ENCODE measurements at regions not wholly inside any gene's neighbourhood (a gene's known extent, or its start where the extent isn't known, plus 50 kb on each side); places are given as distances from the start of the nearest gene placed in this dataset.

DNA sequence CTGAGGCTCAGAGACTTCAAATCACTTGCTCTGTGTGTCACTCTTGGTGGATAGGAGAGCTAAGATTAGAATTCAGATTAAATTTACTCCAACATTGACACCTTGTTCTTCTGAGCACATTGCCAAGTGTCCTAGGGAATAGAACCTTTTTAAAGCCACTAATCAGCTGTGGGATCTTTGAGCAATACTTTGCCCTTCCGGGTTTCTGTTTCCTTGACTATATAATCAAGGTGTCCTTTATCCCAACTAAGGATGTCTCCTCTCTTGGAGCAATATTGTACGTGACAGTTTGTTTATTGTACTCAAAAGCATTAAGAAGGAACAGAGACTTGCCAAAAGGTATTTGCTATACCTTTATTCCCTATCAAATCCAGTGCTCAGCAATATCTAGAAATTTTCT is 170.9 kb upstream of the CADPS start:
- H3K4me3 Mint-ChIP-seq = no peak overlapping the region
- ChIA-PET CTCF (no interaction called here), POLR2A (no interaction called here)
- peaks cover 25% of the 10 kb centered on the region for H3K4me1 Mint-ChIP-seq
- TF ChIP-seq, protein P1, sequence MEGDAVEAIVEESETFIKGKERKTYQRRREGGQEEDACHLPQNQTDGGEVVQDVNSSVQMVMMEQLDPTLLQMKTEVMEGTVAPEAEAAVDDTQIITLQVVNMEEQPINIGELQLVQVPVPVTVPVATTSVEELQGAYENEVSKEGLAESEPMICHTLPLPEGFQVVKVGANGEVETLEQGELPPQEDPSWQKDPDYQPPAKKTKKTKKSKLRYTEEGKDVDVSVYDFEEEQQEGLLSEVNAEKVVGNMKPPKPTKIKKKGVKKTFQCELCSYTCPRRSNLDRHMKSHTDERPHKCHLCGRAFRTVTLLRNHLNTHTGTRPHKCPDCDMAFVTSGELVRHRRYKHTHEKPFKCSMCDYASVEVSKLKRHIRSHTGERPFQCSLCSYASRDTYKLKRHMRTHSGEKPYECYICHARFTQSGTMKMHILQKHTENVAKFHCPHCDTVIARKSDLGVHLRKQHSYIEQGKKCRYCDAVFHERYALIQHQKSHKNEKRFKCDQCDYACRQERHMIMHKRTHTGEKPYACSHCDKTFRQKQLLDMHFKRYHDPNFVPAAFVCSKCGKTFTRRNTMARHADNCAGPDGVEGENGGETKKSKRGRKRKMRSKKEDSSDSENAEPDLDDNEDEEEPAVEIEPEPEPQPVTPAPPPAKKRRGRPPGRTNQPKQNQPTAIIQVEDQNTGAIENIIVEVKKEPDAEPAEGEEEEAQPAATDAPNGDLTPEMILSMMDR (IDR thresholded peaks at IDR 0.05) = no peak
- DNase-seq = no peak
- H3K9me3 Mint-ChIP-seq = peaks cover 11% of the 10 kb centered on the region
- no peak for ATAC-seq (ENCODE audit: low read depth)
- H3K36me3 Mint-ChIP-seq (ENCODE audit: low read depth) = no peaks in the 10 kb centered on the region
- intact Hi-C loops (cut with micrococcal nuclease) = no loop called here
- no peaks in the 10 kb centered on the region for H3K27me3 Mint-ChIP-seq
- H3K27ac Mint-ChIP-seq = no peak overlapping the region

DNA sequence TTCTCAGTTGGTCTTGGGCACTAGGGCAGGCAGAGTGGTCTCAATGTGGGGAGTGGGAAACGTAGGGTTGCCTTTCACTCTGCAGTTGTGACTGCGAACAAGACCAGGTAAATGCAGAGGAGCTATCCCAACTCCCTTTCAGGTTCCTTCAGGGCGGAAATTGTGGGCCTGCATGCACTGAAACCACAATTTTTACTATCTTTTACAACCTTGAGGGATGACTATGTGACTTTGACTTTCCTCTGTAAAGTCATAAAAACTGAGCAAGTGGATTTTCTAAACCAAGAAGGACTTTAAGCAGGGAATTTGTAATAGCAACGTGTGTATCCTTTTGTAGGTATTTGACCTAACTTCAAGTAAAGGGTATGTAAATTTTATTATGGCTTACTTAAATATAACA is 171.4 kb upstream of the CADPS start:
- CTCF ChIA-PET = no interaction called here
- Mint-ChIP-seq H3K4me1 (peaks cover 25% of the 10 kb centered on the region), H3K27me3 (no peaks in the 10 kb centered on the region), H3K36me3 (ENCODE audit: low read depth) (no peaks in the 10 kb centered on the region), H3K4me3 (no peak overlapping the region), H3K9me3 (peaks cover 10% of the 10 kb centered on the region), H3K27ac (no peak overlapping the region)
- DNase-seq (no peak), ATAC-seq (ENCODE audit: low read depth) (no peak)
- intact Hi-C loops (cut with micrococcal nuclease) = no loop called here
- TF ChIP-seq, protein P1 (IDR thresholded peaks at IDR 0.05) = no peak
- POLR2A ChIA-PET = no interaction called here

DNA sequence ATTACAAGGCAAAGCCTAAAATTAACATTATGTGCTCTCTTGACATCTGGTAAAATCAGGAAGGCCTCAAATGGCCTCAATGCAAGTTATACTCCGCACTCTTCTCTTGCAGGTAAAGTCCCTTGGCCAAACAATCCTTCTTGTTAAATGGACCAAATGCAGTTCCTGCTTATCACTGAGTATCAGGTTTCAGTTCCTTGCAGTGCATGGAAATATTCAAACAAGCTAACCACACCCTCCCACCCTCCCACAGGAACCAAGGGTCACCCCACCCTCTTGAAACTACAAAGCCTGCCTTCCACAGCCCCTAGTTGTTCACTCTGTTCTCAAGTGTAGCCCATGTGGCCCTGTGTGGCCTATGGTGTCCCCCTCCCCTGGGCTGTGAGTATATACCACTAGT is 171.9 kb upstream of the CADPS start:
- CTCF ChIA-PET = no interaction called here
- Mint-ChIP-seq H3K9me3 (peaks cover 9% of the 10 kb centered on the region), H3K27ac (no peak overlapping the region), H3K36me3 (ENCODE audit: low read depth) (no peaks in the 10 kb centered on the region), H3K27me3 (no peaks in the 10 kb centered on the region), H3K4me3 (no peak overlapping the region), H3K4me1 (peaks cover 25% of the 10 kb centered on the region)
- DNase-seq = no peak
- intact Hi-C loops (cut with micrococcal nuclease) = no loop called here
- TF ChIP-seq, protein P1 (IDR thresholded peaks at IDR 0.05) = no peak
- POLR2A ChIA-PET = no interaction called here
- ATAC-seq (ENCODE audit: low read depth) = peak; percentile 52

DNA sequence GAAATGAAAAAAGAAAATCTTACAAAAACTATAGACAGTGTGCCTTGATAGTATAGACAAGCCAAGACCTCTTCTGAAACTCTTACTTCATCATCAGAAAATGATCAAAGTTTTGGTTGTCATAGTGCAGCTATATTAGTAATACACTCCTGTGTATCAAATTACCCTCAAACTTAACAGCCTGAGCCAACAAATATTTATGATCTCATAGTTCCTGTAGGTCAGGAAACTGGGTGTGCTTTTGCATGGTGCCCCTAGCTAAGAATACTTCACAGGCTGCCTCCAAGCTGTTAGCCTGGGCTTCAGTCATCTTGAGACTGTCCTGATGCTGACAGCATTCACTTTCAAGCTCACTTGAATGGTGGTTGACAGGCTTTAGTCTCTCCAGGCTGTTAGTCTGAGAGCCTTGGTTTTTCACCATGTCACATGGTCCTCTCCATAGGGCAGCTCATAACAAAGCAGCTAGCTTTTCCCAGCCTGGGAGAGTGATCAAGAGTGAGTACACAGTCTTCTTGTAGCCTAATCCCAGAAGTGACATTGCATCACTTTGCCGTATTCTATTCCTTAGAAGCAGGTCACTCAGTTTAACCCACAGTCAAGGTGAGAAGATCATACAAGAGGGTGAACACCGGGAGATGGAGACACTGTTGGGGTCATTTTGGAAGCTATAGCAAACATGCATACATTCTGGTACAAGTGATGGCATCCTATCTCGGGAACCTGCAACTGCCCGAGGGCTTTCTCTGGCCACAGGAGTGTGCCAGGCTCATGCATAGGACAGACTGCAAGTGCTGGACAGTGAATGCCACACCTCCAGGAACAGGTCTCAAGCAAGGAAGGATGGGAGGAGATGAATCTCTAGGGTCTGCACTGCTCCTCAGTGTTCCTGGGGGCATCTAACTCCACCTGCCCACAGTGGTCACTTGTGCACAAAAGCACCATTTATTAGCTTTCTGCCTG is 173.4 kb upstream of the CADPS start:
- no peaks in the 10 kb centered on the region for H3K27me3 Mint-ChIP-seq
- CTCF ChIA-PET = no interaction called here
- POLR2A ChIA-PET = no interaction called here
- no peak overlapping the region for H3K4me3 Mint-ChIP-seq
- H3K9me3 Mint-ChIP-seq = peaks cover 9% of the 10 kb centered on the region
- H3K36me3 Mint-ChIP-seq (ENCODE audit: low read depth) = no peaks in the 10 kb centered on the region
- DNase-seq = no peak
- TF ChIP-seq, protein P1 (IDR thresholded peaks at IDR 0.05) = no peak
- ATAC-seq (ENCODE audit: low read depth) = no peak
- intact Hi-C loops (cut with micrococcal nuclease) = no loop called here
- peaks cover 25% of the 10 kb centered on the region for H3K4me1 Mint-ChIP-seq
- H3K27ac Mint-ChIP-seq = no peak overlapping the region

DNA sequence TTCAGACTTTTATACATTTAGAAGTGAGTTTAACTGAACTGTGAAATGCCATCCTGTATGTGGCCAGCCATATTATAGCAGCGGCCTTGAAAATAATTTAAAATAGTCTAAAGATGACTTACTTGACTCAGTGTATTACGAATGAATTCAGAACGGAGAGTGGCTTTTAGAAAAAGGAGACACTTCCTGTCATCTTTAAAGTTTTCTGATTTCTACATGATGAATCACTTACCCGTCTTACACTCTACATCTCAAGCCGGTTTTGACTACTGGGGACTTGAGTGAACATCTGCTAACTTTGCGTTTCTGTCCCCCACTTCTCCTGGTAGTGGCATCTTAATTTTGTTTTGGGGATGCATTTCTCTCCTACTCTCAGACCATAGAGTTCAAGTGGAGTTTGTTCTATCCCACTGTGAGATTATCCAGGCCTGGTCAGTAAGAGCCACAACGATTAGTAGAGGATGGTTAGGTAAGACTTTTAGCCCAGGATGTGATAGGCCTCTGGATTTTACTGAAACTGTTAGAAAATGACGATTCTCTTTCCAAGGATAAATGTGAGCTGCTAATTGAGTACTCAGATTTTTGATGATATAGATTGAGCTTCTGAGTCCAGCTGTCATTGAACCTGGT is 175.4 kb upstream of the CADPS start:
- ATAC-seq (ENCODE audit: low read depth) = no peak
- ChIA-PET POLR2A (no interaction called here), CTCF (no interaction called here)
- Mint-ChIP-seq H3K36me3 (ENCODE audit: low read depth) (no peaks in the 10 kb centered on the region), H3K4me3 (no peak overlapping the region), H3K4me1 (peaks cover 25% of the 10 kb centered on the region), H3K27me3 (no peaks in the 10 kb centered on the region), H3K9me3 (peaks cover 4% of the 10 kb centered on the region), H3K27ac (no peak overlapping the region)
- no peak for DNase-seq
- intact Hi-C loops (cut with micrococcal nuclease) = no loop called here
- TF ChIP-seq, protein P1 (IDR thresholded peaks at IDR 0.05) = no peak
